Lower lobe of right lung (tissue), 2 donors: ENCODE measurements at regions not wholly inside any gene's neighbourhood (a gene's known extent, or its start where the extent isn't known, plus 50 kb on each side); places are given as distances from the start of the nearest gene placed in this dataset.

Source experiments
- ATAC-seq, 2 donors: fragments of 200-7000 bp; cut with Tn5 transposase; one replicate each; pipeline ENCODE4 v1.9.1; 2020 to 2022; ENCODE audit warnings: mild to moderate bottlenecking in 2 of 2, moderate library complexity in 2 of 2
- DNase-seq: peaks from one replicate; pipeline ENCODE4 v3.0.0-alpha.2; 2020
- H3K27ac ChIP-seq: fragments of 200-600 bp; one replicate; pipeline ENCODE4 v1.8.0; 2022
- H3K27me3 ChIP-seq: fragments of 200-600 bp; one replicate; pipeline ENCODE4 v1.8.0; 2022; ENCODE audit warnings: low read depth
- H3K36me3 ChIP-seq: fragments of 200-600 bp; one replicate; pipeline ENCODE4 v1.8.0; 2022; ENCODE audit warnings: mild to moderate bottlenecking
- H3K4me1 ChIP-seq: fragments of 200-600 bp; one replicate; pipeline ENCODE4 v1.8.0; 2022
- H3K4me3 ChIP-seq: fragments of 200-600 bp; one replicate; pipeline ENCODE4 v1.8.0; 2022; ENCODE audit warnings: mild to moderate bottlenecking
- H3K9me3 ChIP-seq: fragments of 200-600 bp; one replicate; pipeline ENCODE4 v1.8.0; 2022
- intact Hi-C: fragments of 100-400 bp; cut with DNase I; formaldehyde crosslinking; loops from one replicate; pipeline ENCODE4 v1.11.0; 2022
- TF ChIP-seq, protein P1 (sequence below): fragments of 200-600 bp; IDR thresholded peaks from one replicate; pipeline ENCODE4 v1.8.0; 2022; ENCODE audit warnings: antibody characterized with exemption, mild to moderate bottlenecking
- donor health status: DM: no; HTN: yes; CAD: no; lungs with severe emphysema.

DNA sequence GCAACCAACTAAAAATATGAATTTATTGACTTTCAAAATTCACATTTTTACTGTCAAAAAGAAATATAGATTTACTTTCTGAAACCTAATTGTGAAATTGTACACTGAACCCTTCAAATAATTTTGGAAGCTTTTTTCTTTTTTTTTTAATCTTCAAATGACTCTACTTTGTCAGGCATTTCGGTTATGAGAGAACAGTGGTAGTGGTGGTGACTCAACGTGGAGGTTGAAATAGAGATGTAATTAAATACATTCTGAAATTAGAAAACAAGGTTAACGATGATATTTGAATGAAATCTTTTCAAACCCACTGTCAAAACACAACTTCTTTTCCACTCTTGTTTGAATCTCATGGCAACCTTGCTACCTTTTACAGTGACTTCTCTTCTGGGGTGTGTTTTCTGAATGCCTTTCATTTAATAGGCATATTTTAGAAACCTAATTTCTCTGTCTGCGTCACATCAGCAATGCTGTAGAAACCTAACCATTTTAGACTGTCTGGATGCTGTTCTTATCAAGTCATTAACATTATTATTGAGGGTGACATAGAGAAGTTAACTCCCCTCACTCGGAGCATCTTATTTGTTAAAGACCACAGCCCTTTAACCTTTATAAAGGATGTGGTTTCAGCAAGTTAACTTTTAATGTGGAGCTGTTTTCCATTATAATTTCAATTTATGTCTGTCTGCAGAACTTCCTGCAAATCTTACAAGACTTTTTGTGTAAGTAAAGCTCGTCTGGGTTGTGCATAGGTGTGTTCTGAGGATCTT is 136.8 kb downstream of the PCDH7 start:
- TF ChIP-seq, protein P1, sequence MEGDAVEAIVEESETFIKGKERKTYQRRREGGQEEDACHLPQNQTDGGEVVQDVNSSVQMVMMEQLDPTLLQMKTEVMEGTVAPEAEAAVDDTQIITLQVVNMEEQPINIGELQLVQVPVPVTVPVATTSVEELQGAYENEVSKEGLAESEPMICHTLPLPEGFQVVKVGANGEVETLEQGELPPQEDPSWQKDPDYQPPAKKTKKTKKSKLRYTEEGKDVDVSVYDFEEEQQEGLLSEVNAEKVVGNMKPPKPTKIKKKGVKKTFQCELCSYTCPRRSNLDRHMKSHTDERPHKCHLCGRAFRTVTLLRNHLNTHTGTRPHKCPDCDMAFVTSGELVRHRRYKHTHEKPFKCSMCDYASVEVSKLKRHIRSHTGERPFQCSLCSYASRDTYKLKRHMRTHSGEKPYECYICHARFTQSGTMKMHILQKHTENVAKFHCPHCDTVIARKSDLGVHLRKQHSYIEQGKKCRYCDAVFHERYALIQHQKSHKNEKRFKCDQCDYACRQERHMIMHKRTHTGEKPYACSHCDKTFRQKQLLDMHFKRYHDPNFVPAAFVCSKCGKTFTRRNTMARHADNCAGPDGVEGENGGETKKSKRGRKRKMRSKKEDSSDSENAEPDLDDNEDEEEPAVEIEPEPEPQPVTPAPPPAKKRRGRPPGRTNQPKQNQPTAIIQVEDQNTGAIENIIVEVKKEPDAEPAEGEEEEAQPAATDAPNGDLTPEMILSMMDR: no peak
- ATAC-seq (no peak), DNase-seq (no peak)
- intact Hi-C loops: no loop called here
- no peaks in the 10 kb centered on the region for H3K9me3 ChIP-seq
- H3K27ac ChIP-seq: no peak overlapping the region
- H3K27me3 ChIP-seq: no peaks in the 10 kb centered on the region
- no peak overlapping the region for H3K4me3 ChIP-seq
- no peaks in the 10 kb centered on the region for H3K4me1 ChIP-seq
- H3K36me3 ChIP-seq: no peaks in the 10 kb centered on the region

DNA sequence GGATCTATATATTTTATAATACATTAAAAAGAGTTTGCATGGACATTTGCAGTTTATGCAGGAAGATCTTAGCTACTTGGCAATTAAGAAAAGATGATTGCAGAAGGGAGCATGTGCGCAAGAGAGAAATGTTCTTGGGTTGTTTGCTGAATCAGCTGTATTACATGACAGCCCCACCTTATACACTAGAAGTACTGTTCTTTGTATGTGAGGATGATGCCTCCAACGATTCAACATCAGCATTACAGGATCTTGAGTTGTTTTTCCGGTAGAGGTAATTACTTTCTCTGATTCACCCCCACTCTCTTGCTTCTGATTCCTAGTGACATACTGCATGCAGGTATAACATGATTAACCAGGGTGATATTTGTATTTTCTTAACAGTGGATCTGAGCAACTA is 140.8 kb downstream of the PCDH7 start:
- DNase-seq (no peak), ATAC-seq (no peak)
- Histone ChIP-seq H3K27ac (no peak overlapping the region), H3K4me1 (no peaks in the 10 kb centered on the region), H3K27me3 (no peaks in the 10 kb centered on the region), H3K4me3 (no peak overlapping the region), H3K9me3 (no peaks in the 10 kb centered on the region), H3K36me3 (no peaks in the 10 kb centered on the region)
- TF ChIP-seq, protein P1: no peak
- intact Hi-C loops: no loop called here

DNA sequence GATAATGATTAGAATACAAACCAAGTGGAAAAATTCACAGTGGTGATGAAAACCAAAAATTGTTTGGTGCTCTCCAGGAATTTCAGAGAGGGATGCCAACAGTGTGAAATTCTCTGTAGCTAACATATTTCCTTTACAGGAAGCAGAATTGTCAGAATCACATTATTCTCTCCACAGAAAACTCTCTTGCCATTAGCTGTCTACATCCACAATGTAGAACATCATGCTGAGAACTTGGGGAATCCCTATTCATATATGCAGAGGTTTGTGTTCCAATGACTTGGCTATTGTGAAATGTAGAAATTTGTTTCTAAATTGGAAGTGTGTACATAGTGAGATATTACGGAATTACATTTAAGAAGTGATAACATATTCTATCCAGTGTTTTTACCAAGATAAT is 142.0 kb downstream of the PCDH7 start:
- TF ChIP-seq, protein P1: no peak
- DNase-seq (no peak), ATAC-seq (no peak)
- no peaks in the 10 kb centered on the region for H3K9me3 ChIP-seq
- no peaks in the 10 kb centered on the region for H3K36me3 ChIP-seq
- H3K4me1 ChIP-seq: no peaks in the 10 kb centered on the region
- H3K27ac ChIP-seq: no peak overlapping the region
- no peak overlapping the region for H3K4me3 ChIP-seq
- intact Hi-C loops: no loop called here
- H3K27me3 ChIP-seq: no peaks in the 10 kb centered on the region

DNA sequence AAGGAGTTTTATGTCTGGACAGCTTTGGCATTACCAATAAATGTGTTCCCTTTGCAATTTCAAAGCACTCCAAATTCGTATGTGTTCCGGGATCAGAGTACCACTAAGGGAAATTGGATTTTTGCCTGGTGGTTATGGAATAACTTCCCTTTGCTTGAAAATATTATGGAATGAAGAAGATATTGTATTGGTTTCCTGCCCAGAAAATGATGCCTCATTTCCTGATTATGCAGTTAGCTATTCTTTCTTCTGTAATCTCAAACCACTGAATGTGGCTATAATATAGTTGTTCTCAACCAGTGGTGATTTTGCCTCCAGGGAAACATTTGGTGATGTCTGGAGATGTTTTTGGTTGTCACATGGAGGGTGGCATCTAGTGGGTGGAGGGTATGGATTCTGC is 142.9 kb downstream of the PCDH7 start:
- ATAC-seq (no peak), DNase-seq (no peak)
- TF ChIP-seq, protein P1: no peak
- Histone ChIP-seq H3K27me3 (no peaks in the 10 kb centered on the region), H3K27ac (no peak overlapping the region), H3K4me1 (no peaks in the 10 kb centered on the region), H3K9me3 (no peaks in the 10 kb centered on the region), H3K4me3 (no peak overlapping the region), H3K36me3 (no peaks in the 10 kb centered on the region)
- intact Hi-C loops: no loop called here

DNA sequence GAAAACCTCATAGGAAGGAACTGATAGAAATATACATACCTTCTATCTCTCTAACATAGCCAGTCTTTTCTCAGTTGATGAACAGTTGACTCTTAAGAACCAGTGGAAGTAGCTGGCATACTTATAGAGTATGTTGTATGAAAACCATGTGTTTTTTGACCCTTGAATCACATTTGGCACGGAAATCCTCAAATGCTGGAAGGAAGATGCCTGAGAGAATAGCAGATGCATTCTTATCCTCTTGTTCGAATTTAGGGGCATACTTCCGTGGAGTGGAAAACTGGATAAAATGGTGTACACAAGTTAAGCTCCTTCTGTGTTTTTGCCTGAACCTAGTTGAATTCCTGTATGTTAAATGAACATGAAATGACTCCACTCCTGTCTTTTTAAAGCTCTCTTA is 145.5 kb downstream of the PCDH7 start:
- no peaks in the 10 kb centered on the region for H3K4me1 ChIP-seq
- H3K36me3 ChIP-seq: no peaks in the 10 kb centered on the region
- intact Hi-C loops: no loop called here
- H3K4me3 ChIP-seq: no peak overlapping the region
- ATAC-seq (no peak), DNase-seq (no peak)
- no peaks in the 10 kb centered on the region for H3K9me3 ChIP-seq
- H3K27me3 ChIP-seq: no peaks in the 10 kb centered on the region
- TF ChIP-seq, protein P1: no peak
- H3K27ac ChIP-seq: no peak overlapping the region
